ENCODE measurements at regions not wholly inside any gene's neighbourhood (a gene's known extent, or its start where the extent isn't known, plus 50 kb on each side); places are given as distances from the start of the nearest gene placed in this dataset.

- H3K4me3 ChIP-seq (ENCODE audit: severe bottlenecking), result no peak overlapping the region
- H3K4me1 ChIP-seq (ENCODE audit: insufficient read depth, poor library complexity, severe bottlenecking), result peaks cover 20% of the 10 kb centered on the region
- ATAC-seq (ENCODE audit: low read depth) (no peak), DNase-seq (ENCODE audit: low spot score) (no peak)
- H3K9me3 ChIP-seq (ENCODE audit: severe bottlenecking), result peaks cover 14% of the 10 kb centered on the region
- TF ChIP-seq, protein P1, sequence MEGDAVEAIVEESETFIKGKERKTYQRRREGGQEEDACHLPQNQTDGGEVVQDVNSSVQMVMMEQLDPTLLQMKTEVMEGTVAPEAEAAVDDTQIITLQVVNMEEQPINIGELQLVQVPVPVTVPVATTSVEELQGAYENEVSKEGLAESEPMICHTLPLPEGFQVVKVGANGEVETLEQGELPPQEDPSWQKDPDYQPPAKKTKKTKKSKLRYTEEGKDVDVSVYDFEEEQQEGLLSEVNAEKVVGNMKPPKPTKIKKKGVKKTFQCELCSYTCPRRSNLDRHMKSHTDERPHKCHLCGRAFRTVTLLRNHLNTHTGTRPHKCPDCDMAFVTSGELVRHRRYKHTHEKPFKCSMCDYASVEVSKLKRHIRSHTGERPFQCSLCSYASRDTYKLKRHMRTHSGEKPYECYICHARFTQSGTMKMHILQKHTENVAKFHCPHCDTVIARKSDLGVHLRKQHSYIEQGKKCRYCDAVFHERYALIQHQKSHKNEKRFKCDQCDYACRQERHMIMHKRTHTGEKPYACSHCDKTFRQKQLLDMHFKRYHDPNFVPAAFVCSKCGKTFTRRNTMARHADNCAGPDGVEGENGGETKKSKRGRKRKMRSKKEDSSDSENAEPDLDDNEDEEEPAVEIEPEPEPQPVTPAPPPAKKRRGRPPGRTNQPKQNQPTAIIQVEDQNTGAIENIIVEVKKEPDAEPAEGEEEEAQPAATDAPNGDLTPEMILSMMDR (IDR thresholded peaks at IDR 0.05; ENCODE audit: poor library complexity, severe bottlenecking), result no peak
- no peaks in the 10 kb centered on the region for H3K36me3 ChIP-seq (ENCODE audit: low read depth)
- H3K27me3 ChIP-seq (ENCODE audit: insufficient read depth, poor library complexity, severe bottlenecking), result no peaks in the 10 kb centered on the region
- no peak overlapping the region for H3K27ac ChIP-seq (ENCODE audit: poor library complexity, severe bottlenecking)
Measured at GRCh38 chr5:3307982-3308621, 287.5 kb upstream of the IRX1 start.

GRCh38 chr5:3305432-3305831 lies 290.2 kb upstream of the IRX1 start:
- no peaks in the 10 kb centered on the region for H3K9me3 ChIP-seq (ENCODE audit: severe bottlenecking)
- ATAC-seq (ENCODE audit: low read depth) (no peak), DNase-seq (ENCODE audit: low spot score) (no peak)
- no peak overlapping the region for H3K4me3 ChIP-seq (ENCODE audit: severe bottlenecking)
- H3K27ac ChIP-seq (ENCODE audit: poor library complexity, severe bottlenecking), result no peak overlapping the region
- H3K36me3 ChIP-seq (ENCODE audit: low read depth), result no peaks in the 10 kb centered on the region
- H3K4me1 ChIP-seq (ENCODE audit: insufficient read depth, poor library complexity, severe bottlenecking), result peaks cover 10% of the 10 kb centered on the region
- TF ChIP-seq, protein P1 (IDR thresholded peaks at IDR 0.05; ENCODE audit: poor library complexity, severe bottlenecking), result no peak
- no peaks in the 10 kb centered on the region for H3K27me3 ChIP-seq (ENCODE audit: insufficient read depth, poor library complexity, severe bottlenecking)

DNA sequence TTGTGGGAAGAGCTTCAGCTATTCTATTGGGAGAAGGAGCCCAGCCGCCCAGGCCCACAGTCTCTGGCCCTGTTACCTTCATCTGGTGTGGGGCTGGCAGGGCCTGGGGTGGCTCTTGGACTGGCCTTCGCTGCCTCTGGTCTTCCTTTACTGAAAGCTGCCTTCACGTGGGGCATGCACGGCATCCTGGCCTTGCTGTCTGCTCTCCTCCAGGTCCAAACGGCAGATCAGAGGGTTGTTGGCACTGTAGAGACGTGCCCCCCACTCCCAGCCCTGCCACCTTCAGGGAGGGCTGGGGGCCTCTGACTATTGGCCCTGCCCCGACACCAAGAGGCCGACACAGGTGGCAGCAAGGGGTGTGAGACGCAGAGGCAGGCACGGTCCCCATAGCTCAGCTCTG lies 291.3 kb upstream of the IRX1 start:
- no peaks in the 10 kb centered on the region for H3K4me1 ChIP-seq (ENCODE audit: insufficient read depth, poor library complexity, severe bottlenecking)
- no peaks in the 10 kb centered on the region for H3K36me3 ChIP-seq (ENCODE audit: low read depth)
- DNase-seq (ENCODE audit: low spot score) (no peak), ATAC-seq (ENCODE audit: low read depth) (no peak)
- no peak overlapping the region for H3K27ac ChIP-seq (ENCODE audit: poor library complexity, severe bottlenecking)
- no peak overlapping the region for H3K4me3 ChIP-seq (ENCODE audit: severe bottlenecking)
- no peaks in the 10 kb centered on the region for H3K27me3 ChIP-seq (ENCODE audit: insufficient read depth, poor library complexity, severe bottlenecking)
- TF ChIP-seq, protein P1 (IDR thresholded peaks at IDR 0.05; ENCODE audit: poor library complexity, severe bottlenecking), result no peak
- no peaks in the 10 kb centered on the region for H3K9me3 ChIP-seq (ENCODE audit: severe bottlenecking)

DNA sequence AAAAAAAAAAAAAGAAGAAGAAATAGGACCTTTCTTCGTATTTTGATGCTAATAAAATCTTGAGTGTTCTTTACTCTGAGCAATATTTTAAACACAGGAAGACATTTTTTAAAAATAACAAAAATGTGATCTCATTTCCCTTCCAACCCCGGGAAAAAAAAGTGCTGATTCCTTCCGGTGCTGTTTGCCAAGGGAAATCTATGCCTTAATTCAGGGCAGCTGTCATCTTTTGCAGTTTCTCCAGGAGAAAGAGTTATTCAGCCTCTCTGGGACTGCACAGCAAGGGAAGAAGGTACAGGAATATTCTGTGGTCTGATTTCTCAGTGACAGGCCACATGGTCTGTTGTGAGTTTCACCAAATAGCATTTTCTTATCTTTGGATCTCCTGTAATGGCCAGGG lies 291.9 kb upstream of the IRX1 start:
- no peaks in the 10 kb centered on the region for H3K27me3 ChIP-seq (ENCODE audit: insufficient read depth, poor library complexity, severe bottlenecking)
- H3K4me3 ChIP-seq (ENCODE audit: severe bottlenecking), result no peak overlapping the region
- H3K4me1 ChIP-seq (ENCODE audit: insufficient read depth, poor library complexity, severe bottlenecking), result no peaks in the 10 kb centered on the region
- no peak for ATAC-seq (ENCODE audit: low read depth)
- TF ChIP-seq, protein P1 (IDR thresholded peaks at IDR 0.05; ENCODE audit: poor library complexity, severe bottlenecking), result no peak
- no peaks in the 10 kb centered on the region for H3K9me3 ChIP-seq (ENCODE audit: severe bottlenecking)
- H3K36me3 ChIP-seq (ENCODE audit: low read depth), result no peaks in the 10 kb centered on the region
- H3K27ac ChIP-seq (ENCODE audit: poor library complexity, severe bottlenecking), result no peak overlapping the region
- no peak for DNase-seq (ENCODE audit: low spot score)

DNA sequence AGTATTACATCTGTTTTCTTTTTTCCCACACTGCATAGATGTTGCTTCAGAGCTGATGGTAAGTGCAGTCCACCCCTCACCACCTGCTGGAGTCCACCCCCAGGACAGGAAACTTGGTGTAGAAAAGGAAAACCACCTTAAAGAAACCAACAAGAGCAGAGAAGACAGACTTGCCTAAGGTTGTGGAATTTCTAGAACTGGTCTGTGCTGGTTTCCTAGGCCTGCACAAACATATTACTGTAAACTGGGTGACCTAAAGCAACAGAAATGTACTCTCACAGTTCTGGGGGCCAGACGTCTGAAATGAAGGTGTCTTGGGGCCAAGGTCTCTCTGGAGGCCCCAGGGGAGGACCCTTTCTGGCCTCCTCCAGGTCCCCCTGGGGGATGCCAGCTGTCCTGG lies 293.4 kb upstream of the IRX1 start:
- TF ChIP-seq, protein P1 (IDR thresholded peaks at IDR 0.05; ENCODE audit: poor library complexity, severe bottlenecking), result no peak
- no peaks in the 10 kb centered on the region for H3K36me3 ChIP-seq (ENCODE audit: low read depth)
- DNase-seq (ENCODE audit: low spot score) (no peak), ATAC-seq (ENCODE audit: low read depth) (peak; percentile 56; the same call in 2 of the 3 replicates)
- no peaks in the 10 kb centered on the region for H3K4me1 ChIP-seq (ENCODE audit: insufficient read depth, poor library complexity, severe bottlenecking)
- H3K27ac ChIP-seq (ENCODE audit: poor library complexity, severe bottlenecking), result no peak overlapping the region
- H3K27me3 ChIP-seq (ENCODE audit: insufficient read depth, poor library complexity, severe bottlenecking), result no peaks in the 10 kb centered on the region
- H3K4me3 ChIP-seq (ENCODE audit: severe bottlenecking), result no peak overlapping the region
- H3K9me3 ChIP-seq (ENCODE audit: severe bottlenecking), result no peaks in the 10 kb centered on the region

Data from RWPE2 (cell line).